GM06990 (cell line): ENCODE measurements at regions not wholly inside any gene's neighbourhood (a gene's known extent, or its start where the extent isn't known, plus 50 kb on each side); places are given as distances from the start of the nearest gene placed in this dataset.

Experiments
- DNase-seq: peaks from one replicate; pipeline ENCODE4 v3.0.0-alpha.2; 2011; ENCODE audit not compliant: insufficient read length; ENCODE audit errors: extremely low read depth
- H3K27me3 ChIP-seq: replicated peaks from 2 replicates; pipeline ENCODE4 v1.6.0; 2011; ENCODE audit warnings: low read length; ENCODE audit not compliant: control insufficient read depth, insufficient read depth
- H3K36me3 ChIP-seq: 2 replicates; pipeline ENCODE4 v1.5.1; 2011; ENCODE audit warnings: low read length; ENCODE audit not compliant: control insufficient read depth, insufficient read depth
- H3K4me3 ChIP-seq: replicated peaks from 2 replicates; pipeline ENCODE4 v1.5.1; 2011; ENCODE audit warnings: low read depth, mild to moderate bottlenecking, control low read depth, low read length
- TF ChIP-seq, protein P1 (sequence below): IDR thresholded peaks from 2 replicates; pipeline ENCODE4 v1.5.1; 2011; ENCODE audit warnings: low read length, control low read depth, mild to moderate bottlenecking, inconsistent platforms; ENCODE audit not compliant: insufficient read depth, poor library complexity, severe bottlenecking

- TF ChIP-seq, protein P1, sequence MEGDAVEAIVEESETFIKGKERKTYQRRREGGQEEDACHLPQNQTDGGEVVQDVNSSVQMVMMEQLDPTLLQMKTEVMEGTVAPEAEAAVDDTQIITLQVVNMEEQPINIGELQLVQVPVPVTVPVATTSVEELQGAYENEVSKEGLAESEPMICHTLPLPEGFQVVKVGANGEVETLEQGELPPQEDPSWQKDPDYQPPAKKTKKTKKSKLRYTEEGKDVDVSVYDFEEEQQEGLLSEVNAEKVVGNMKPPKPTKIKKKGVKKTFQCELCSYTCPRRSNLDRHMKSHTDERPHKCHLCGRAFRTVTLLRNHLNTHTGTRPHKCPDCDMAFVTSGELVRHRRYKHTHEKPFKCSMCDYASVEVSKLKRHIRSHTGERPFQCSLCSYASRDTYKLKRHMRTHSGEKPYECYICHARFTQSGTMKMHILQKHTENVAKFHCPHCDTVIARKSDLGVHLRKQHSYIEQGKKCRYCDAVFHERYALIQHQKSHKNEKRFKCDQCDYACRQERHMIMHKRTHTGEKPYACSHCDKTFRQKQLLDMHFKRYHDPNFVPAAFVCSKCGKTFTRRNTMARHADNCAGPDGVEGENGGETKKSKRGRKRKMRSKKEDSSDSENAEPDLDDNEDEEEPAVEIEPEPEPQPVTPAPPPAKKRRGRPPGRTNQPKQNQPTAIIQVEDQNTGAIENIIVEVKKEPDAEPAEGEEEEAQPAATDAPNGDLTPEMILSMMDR: no peak
- Histone ChIP-seq H3K27me3 (no peaks in the 10 kb centered on the region), H3K4me3 (no peak overlapping the region), H3K36me3 (no peaks in the 10 kb centered on the region)
- no peak for DNase-seq
Measured at GRCh38 chr3:25064681-25065080, 363.4 kb upstream of the RARB start.

- no peaks in the 10 kb centered on the region for H3K27me3 ChIP-seq
- no peaks in the 10 kb centered on the region for H3K36me3 ChIP-seq
- TF ChIP-seq, protein P1: no peak
- no peak for DNase-seq
- no peak overlapping the region for H3K4me3 ChIP-seq
Measured at GRCh38 chr3:25069970-25070369, 358.1 kb upstream of the RARB start.

- H3K27me3 ChIP-seq: no peaks in the 10 kb centered on the region
- no peak for DNase-seq
- TF ChIP-seq, protein P1: no peak
- H3K36me3 ChIP-seq: no peaks in the 10 kb centered on the region
- H3K4me3 ChIP-seq: no peak overlapping the region
Measured at GRCh38 chr3:25071846-25072245, 356.2 kb upstream of the RARB start.

- H3K27me3 ChIP-seq: no peaks in the 10 kb centered on the region
- TF ChIP-seq, protein P1: no peak
Measured at GRCh38 chr3:25073423-25073822, 354.6 kb upstream of the RARB start.

GRCh38 chr3:25074149-25074548 is 353.9 kb upstream of the RARB start:
- TF ChIP-seq, protein P1: no peak
- H3K36me3 ChIP-seq: no peaks in the 10 kb centered on the region
- no peak overlapping the region for H3K4me3 ChIP-seq
- no peaks in the 10 kb centered on the region for H3K27me3 ChIP-seq
- DNase-seq: no peak

More at GRCh38 chr3:25073423-25073822, 354.6 kb upstream of the RARB start:
- Histone ChIP-seq H3K36me3 (no peaks in the 10 kb centered on the region), H3K4me3 (no peak overlapping the region)
- no peak for DNase-seq

GRCh38 chr3:25080461-25080860 is 347.6 kb upstream of the RARB start:
- TF ChIP-seq, protein P1: no peak
- no peaks in the 10 kb centered on the region for H3K27me3 ChIP-seq
- H3K4me3 ChIP-seq: no peak overlapping the region
- DNase-seq: no peak
- H3K36me3 ChIP-seq: no peaks in the 10 kb centered on the region
